ENCODE measurements at regions not wholly inside any gene's neighbourhood (a gene's known extent, or its start where the extent isn't known, plus 50 kb on each side); places are given as distances from the start of the nearest gene placed in this dataset.

DNA sequence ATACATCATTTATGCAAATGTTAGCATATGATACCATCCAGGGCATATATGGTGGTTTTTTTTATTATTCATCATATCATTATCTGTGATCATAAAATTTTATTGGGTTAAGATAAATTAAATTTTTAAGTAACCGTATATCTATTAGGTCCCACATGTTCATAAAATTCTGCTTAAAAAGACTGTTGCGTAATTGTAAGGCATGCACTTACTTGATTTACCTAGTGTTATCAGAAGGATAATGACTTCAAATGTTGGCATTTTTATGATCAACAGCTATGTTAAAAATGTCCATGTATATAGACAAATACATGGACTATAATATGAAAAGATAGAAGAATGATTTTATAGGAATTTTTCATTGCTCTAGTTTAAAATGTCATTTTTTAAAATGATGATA is 1625.5 kb upstream of the CELF4 start:
- H3K9ac ChIP-seq (ENCODE audit: extremely low read depth, low read length, poor library complexity, severe bottlenecking): no peak overlapping the region
- no peak overlapping the region for H3K27ac ChIP-seq (ENCODE audit: low read depth, low read length)
- H3K4me1 ChIP-seq (ENCODE audit: control insufficient read depth, insufficient read depth, low read length): no peaks in the 10 kb centered on the region
- DNase-seq: no peak
- Mint-ChIP-seq H3K27me3 (ENCODE audit: insufficient read depth) (no peaks in the 10 kb centered on the region), H3K27ac (no peak overlapping the region), H3K9me3 (no peaks in the 10 kb centered on the region), H3K4me3 (no peak overlapping the region), H3K36me3 (ENCODE audit: low read depth) (no peaks in the 10 kb centered on the region), H3K4me1 (peaks cover 11% of the 10 kb centered on the region)
- WGBS, 2 experiments (ENCODE audit: insufficient coverage in 1 of 2, insufficient read length in 1 of 2): 86% methylated on average over 2 of the region's 2 CpGs; no CpG with 5 or more reads in 1 of the 2 experiments
- H3K4me3 ChIP-seq (ENCODE audit: low read length): no peak overlapping the region
- no peaks in the 10 kb centered on the region for H3K36me3 ChIP-seq (ENCODE audit: control insufficient read depth, insufficient read depth, low read length)
- no peaks in the 10 kb centered on the region for H3K27me3 ChIP-seq (ENCODE audit: control insufficient read depth, insufficient read depth, low read length, poor library complexity, severe bottlenecking)
- TF ChIP-seq, protein P1, sequence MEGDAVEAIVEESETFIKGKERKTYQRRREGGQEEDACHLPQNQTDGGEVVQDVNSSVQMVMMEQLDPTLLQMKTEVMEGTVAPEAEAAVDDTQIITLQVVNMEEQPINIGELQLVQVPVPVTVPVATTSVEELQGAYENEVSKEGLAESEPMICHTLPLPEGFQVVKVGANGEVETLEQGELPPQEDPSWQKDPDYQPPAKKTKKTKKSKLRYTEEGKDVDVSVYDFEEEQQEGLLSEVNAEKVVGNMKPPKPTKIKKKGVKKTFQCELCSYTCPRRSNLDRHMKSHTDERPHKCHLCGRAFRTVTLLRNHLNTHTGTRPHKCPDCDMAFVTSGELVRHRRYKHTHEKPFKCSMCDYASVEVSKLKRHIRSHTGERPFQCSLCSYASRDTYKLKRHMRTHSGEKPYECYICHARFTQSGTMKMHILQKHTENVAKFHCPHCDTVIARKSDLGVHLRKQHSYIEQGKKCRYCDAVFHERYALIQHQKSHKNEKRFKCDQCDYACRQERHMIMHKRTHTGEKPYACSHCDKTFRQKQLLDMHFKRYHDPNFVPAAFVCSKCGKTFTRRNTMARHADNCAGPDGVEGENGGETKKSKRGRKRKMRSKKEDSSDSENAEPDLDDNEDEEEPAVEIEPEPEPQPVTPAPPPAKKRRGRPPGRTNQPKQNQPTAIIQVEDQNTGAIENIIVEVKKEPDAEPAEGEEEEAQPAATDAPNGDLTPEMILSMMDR (conservative IDR thresholded peaks at IDR 0.05): no peak
- no peaks in the 10 kb centered on the region for H3K9me3 ChIP-seq (ENCODE audit: control insufficient read depth, low read length)

GRCh38 chr18:39190508-39190907 is 1624.9 kb upstream of the CELF4 start:
- no peak overlapping the region for H3K4me3 Mint-ChIP-seq
- TF ChIP-seq, protein P1 (conservative IDR thresholded peaks at IDR 0.05): no peak

DNA sequence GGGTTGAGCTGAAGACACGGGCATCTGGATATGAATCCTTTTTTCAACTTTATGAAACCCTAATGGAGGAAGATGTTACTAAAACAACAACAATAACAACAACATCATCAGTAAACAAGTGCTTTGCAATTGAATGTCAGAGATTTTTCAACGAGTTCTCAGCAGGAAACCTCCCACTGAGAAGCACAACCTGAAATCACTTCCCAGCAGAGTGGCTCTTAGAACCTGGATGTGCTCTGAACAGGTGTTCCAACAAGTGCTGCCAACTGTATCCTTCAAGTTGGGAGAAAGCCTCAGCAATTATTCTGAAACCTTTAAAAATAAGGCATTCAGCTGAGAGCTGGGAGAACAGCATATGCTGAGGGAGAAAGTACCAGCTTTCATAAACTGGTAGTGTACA is 1622.7 kb upstream of the CELF4 start:
- H3K9ac ChIP-seq (ENCODE audit: extremely low read depth, low read length, poor library complexity, severe bottlenecking): no peak overlapping the region
- H3K27ac Mint-ChIP-seq: no peak overlapping the region
- H3K4me3 Mint-ChIP-seq: no peak overlapping the region
- no peaks in the 10 kb centered on the region for H3K9me3 ChIP-seq (ENCODE audit: control insufficient read depth, low read length)
- H3K4me3 ChIP-seq (ENCODE audit: low read length): no peak overlapping the region
- peak; percentile 47 for DNase-seq
- H3K27me3 Mint-ChIP-seq (ENCODE audit: insufficient read depth): no peaks in the 10 kb centered on the region
- TF ChIP-seq, protein P1 (conservative IDR thresholded peaks at IDR 0.05): no peak
- H3K9me3 Mint-ChIP-seq: no peaks in the 10 kb centered on the region
- H3K27me3 ChIP-seq (ENCODE audit: control insufficient read depth, insufficient read depth, low read length, poor library complexity, severe bottlenecking): no peaks in the 10 kb centered on the region
- H3K36me3 ChIP-seq (ENCODE audit: control insufficient read depth, insufficient read depth, low read length): no peaks in the 10 kb centered on the region
- H3K36me3 Mint-ChIP-seq (ENCODE audit: low read depth): no peaks in the 10 kb centered on the region
- peaks cover 11% of the 10 kb centered on the region for H3K4me1 Mint-ChIP-seq
- H3K4me1 ChIP-seq (ENCODE audit: control insufficient read depth, insufficient read depth, low read length): no peaks in the 10 kb centered on the region
- 50 to 56% methylated on average over 2 of the region's 2 CpGs for whole genome bisulfite sequencing, 2 experiments (ENCODE audit: insufficient coverage in 1 of 2, insufficient read length in 1 of 2)
- H3K27ac ChIP-seq (ENCODE audit: low read depth, low read length): no peak overlapping the region

More at GRCh38 chr18:39190508-39190907, 1624.9 kb upstream of the CELF4 start:
- no peaks in the 10 kb centered on the region for H3K36me3 ChIP-seq (ENCODE audit: control insufficient read depth, insufficient read depth, low read length)
- H3K4me1 ChIP-seq (ENCODE audit: control insufficient read depth, insufficient read depth, low read length): no peaks in the 10 kb centered on the region
- H3K36me3 Mint-ChIP-seq (ENCODE audit: low read depth): no peaks in the 10 kb centered on the region
- H3K9me3 Mint-ChIP-seq: no peaks in the 10 kb centered on the region
- H3K27me3 Mint-ChIP-seq (ENCODE audit: insufficient read depth): no peaks in the 10 kb centered on the region
- 92 to 93% methylated on average over 3 of the region's 3 CpGs for WGBS, 2 experiments (ENCODE audit: insufficient coverage in 1 of 2, insufficient read length in 1 of 2)
- no peak overlapping the region for H3K9ac ChIP-seq (ENCODE audit: extremely low read depth, low read length, poor library complexity, severe bottlenecking)
- H3K4me1 Mint-ChIP-seq: peaks cover 11% of the 10 kb centered on the region
- no peaks in the 10 kb centered on the region for H3K27me3 ChIP-seq (ENCODE audit: control insufficient read depth, insufficient read depth, low read length, poor library complexity, severe bottlenecking)
- no peak overlapping the region for H3K27ac Mint-ChIP-seq
- no peak for DNase-seq
- no peaks in the 10 kb centered on the region for H3K9me3 ChIP-seq (ENCODE audit: control insufficient read depth, low read length)
- H3K4me3 ChIP-seq (ENCODE audit: low read length): no peak overlapping the region
- H3K27ac ChIP-seq (ENCODE audit: low read depth, low read length): no peak overlapping the region

All from endodermal cell (in vitro differentiated cells).